ENCODE measurements at regions not wholly inside any gene's neighbourhood (a gene's known extent, or its start where the extent isn't known, plus 50 kb on each side); places are given as distances from the start of the nearest gene placed in this dataset.

GRCh38 chrX:143988356-143988755 is 104.5 kb downstream of the UBE2NL start:
- WGBS (ENCODE audit: insufficient coverage, low coverage, low lambda C conversion rate, missing lambda C conversion rate), result 33% methylated on average over 4 of the region's 4 CpGs

GRCh38 chrX:143994206-143994605 is 110.3 kb downstream of the UBE2NL start:
- no peak for TF ChIP-seq CTCF (IDR thresholded peaks at IDR 0.05)
- TF ChIP-seq POLR2A (IDR thresholded peaks at IDR 0.05), result no peak
- 17% methylated on average over 1 of the region's 1 CpG for WGBS (ENCODE audit: insufficient coverage, low coverage, low lambda C conversion rate, missing lambda C conversion rate)
- Histone ChIP-seq H3K27me3 (no peaks in the 10 kb centered on the region), H3K36me3 (no peaks in the 10 kb centered on the region), H3K27ac (no peak overlapping the region), H3K4me3 (no peak overlapping the region), H3K4me1 (no peaks in the 10 kb centered on the region), H3K9me3 (no peaks in the 10 kb centered on the region)
- intact Hi-C loops (cut with DNase I), result no loop called here
- DNase-seq (no peak), ATAC-seq (no peak)

More at GRCh38 chrX:143988356-143988755, 104.5 kb downstream of the UBE2NL start:
- Histone ChIP-seq H3K4me3 (no peak overlapping the region), H3K9me3 (no peaks in the 10 kb centered on the region), H3K4me1 (no peaks in the 10 kb centered on the region), H3K27me3 (no peaks in the 10 kb centered on the region), H3K36me3 (no peaks in the 10 kb centered on the region), H3K27ac (no peak overlapping the region)
- intact Hi-C loops (cut with DNase I), result no loop called here
- TF ChIP-seq POLR2A (IDR thresholded peaks at IDR 0.05), result no peak
- TF ChIP-seq CTCF (IDR thresholded peaks at IDR 0.05), result no peak
- ATAC-seq, result no peak
- DNase-seq, result no peak

- no peaks in the 10 kb centered on the region for H3K4me1 ChIP-seq
- no peak overlapping the region for H3K4me3 ChIP-seq
- H3K9me3 ChIP-seq, result no peaks in the 10 kb centered on the region
- H3K36me3 ChIP-seq, result no peaks in the 10 kb centered on the region
- WGBS (ENCODE audit: insufficient coverage, low coverage, low lambda C conversion rate, missing lambda C conversion rate), result 67% methylated on average over 3 of the region's 6 CpGs
- ATAC-seq, result no peak
- DNase-seq, result no peak
- no peaks in the 10 kb centered on the region for H3K27me3 ChIP-seq
- H3K27ac ChIP-seq, result no peak overlapping the region
- no peak for TF ChIP-seq CTCF (IDR thresholded peaks at IDR 0.05)
- TF ChIP-seq POLR2A (IDR thresholded peaks at IDR 0.05), result no peak
- intact Hi-C loops (cut with DNase I), result no loop called here
Measured at GRCh38 chrX:143998261-143998660, 114.4 kb downstream of the UBE2NL start.

DNA sequence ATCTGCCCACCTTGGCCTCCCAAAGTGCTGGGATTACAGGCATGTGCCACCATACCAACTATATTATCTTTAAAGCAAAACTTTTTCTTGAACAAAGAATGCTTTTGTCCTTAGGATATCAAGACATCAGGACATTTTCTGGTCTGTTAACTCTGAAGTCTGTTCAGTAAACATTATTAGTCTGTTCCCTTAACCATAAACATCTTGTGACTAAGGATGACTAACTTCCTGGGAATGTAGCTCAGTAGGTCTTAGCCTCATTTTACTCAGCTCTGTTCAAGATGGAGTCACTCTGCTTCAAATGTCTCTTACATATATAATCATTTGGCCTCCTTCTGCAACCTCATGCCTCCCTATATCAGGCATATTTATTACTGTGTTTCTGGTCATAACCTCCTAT is 122.9 kb downstream of the UBE2NL start:
- H3K4me3 ChIP-seq, result no peak overlapping the region
- ATAC-seq, result no peak
- H3K4me1 ChIP-seq, result no peaks in the 10 kb centered on the region
- no peaks in the 10 kb centered on the region for H3K36me3 ChIP-seq
- no peak for TF ChIP-seq POLR2A (IDR thresholded peaks at IDR 0.05)
- TF ChIP-seq CTCF (IDR thresholded peaks at IDR 0.05), result no peak
- intact Hi-C loops (cut with DNase I), result no loop called here
- DNase-seq, result no peak
- H3K9me3 ChIP-seq, result no peaks in the 10 kb centered on the region
- no peaks in the 10 kb centered on the region for H3K27me3 ChIP-seq
- H3K27ac ChIP-seq, result no peak overlapping the region

GRCh38 chrX:144040793-144041192 is 156.9 kb downstream of the UBE2NL start:
- no peak for ATAC-seq
- H3K27ac ChIP-seq, result no peak overlapping the region
- no peak overlapping the region for H3K4me3 ChIP-seq
- no peak for DNase-seq
- WGBS (ENCODE audit: insufficient coverage, low coverage, low lambda C conversion rate, missing lambda C conversion rate), result 25% methylated on average over 2 of the region's 2 CpGs
- no peaks in the 10 kb centered on the region for H3K4me1 ChIP-seq
- no peaks in the 10 kb centered on the region for H3K36me3 ChIP-seq
- no peaks in the 10 kb centered on the region for H3K27me3 ChIP-seq
- no peaks in the 10 kb centered on the region for H3K9me3 ChIP-seq
- TF ChIP-seq POLR2A (IDR thresholded peaks at IDR 0.05) (no peak), CTCF (IDR thresholded peaks at IDR 0.05) (no peak)
- intact Hi-C loops (cut with DNase I), result no loop called here

All from right lobe of liver (tissue), 6 donors.